Vagina (tissue), 2 donors: ENCODE measurements at regions not wholly inside any gene's neighbourhood (a gene's known extent, or its start where the extent isn't known, plus 50 kb on each side); places are given as distances from the start of the nearest gene placed in this dataset.

Experiments used
- POLR2A ChIP-seq, 2 donors: fragments of 450-650 bp; IDR thresholded peaks; one replicate each; pipeline ENCODE4 v1.6.1; 2017; ENCODE audit warnings: antibody characterized with exemption in 2 of 2, mild to moderate bottlenecking in 2 of 2, moderate library complexity in 2 of 2
- POLR2AphosphoS5 ChIP-seq, 2 donors: sonication (generic); formaldehyde crosslinking; IDR thresholded peaks; one replicate each; pipeline ENCODE4 v1.9.0; 2017; ENCODE audit warnings: antibody characterized with exemption in 2 of 2, mild to moderate bottlenecking in 2 of 2, low read depth in 1 of 2; ENCODE audit not compliant: insufficient read depth in 1 of 2
- TF ChIP-seq, protein P1 (sequence below), 3 experiments: fragments of 450-650 bp in 2 of 3; fragments of 200-600 bp in 1 of 3; sonication (generic) in 1 of 3; IDR thresholded peaks; one replicate each; pipeline ENCODE4 v1.5.1; 2017 to 2019; ENCODE audit warnings: antibody characterized with exemption in 3 of 3, mild to moderate bottlenecking in 2 of 3, moderate library complexity in 2 of 3

DNA sequence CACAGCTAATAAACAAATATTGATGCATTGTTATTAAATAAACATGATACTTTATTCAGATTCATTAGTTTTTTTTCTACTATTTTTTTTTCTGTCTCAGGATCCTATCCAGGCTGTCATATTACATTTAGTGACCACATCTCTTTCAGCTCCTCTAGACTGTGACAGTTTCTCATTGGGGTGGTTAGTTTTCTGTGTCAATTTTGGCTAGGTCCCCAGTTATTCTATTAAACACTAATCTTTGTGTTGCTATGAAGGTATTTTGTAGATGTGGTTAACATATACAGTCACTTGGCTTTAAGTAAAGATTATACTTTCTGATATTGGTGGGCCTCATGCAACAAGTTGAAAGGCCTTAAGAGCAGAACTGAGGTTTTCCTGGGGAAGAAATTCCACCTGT lies 563.0 kb downstream of the LRRC70 start:
- TF ChIP-seq, protein P1, sequence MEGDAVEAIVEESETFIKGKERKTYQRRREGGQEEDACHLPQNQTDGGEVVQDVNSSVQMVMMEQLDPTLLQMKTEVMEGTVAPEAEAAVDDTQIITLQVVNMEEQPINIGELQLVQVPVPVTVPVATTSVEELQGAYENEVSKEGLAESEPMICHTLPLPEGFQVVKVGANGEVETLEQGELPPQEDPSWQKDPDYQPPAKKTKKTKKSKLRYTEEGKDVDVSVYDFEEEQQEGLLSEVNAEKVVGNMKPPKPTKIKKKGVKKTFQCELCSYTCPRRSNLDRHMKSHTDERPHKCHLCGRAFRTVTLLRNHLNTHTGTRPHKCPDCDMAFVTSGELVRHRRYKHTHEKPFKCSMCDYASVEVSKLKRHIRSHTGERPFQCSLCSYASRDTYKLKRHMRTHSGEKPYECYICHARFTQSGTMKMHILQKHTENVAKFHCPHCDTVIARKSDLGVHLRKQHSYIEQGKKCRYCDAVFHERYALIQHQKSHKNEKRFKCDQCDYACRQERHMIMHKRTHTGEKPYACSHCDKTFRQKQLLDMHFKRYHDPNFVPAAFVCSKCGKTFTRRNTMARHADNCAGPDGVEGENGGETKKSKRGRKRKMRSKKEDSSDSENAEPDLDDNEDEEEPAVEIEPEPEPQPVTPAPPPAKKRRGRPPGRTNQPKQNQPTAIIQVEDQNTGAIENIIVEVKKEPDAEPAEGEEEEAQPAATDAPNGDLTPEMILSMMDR (IDR thresholded peaks at IDR 0.05) = no peak
- TF ChIP-seq POLR2A (IDR thresholded peaks at IDR 0.05) (no peak), POLR2AphosphoS5 (IDR thresholded peaks at IDR 0.05; ENCODE audit: insufficient read depth in 1 of 2, low read depth in 1 of 2) (no peak)
